GM21423 (cell line): ENCODE measurements at regions not wholly inside any gene's neighbourhood (a gene's known extent, or its start where the extent isn't known, plus 50 kb on each side); places are given as distances from the start of the nearest gene placed in this dataset.
"Not testable (repeated sequence)": the region's sequence is repeated elsewhere in the genome, so short reads cannot be mapped to it uniquely, and the experiment has no call there.

Source experiments
- ATAC-seq: cut with Tn5 transposase; IDR thresholded peaks from one replicate; pipeline ENCODE4 v1.9.1; 2021; ENCODE audit warnings: mild to moderate bottlenecking, moderate library complexity; ENCODE audit not compliant: unreplicated experiment

DNA sequence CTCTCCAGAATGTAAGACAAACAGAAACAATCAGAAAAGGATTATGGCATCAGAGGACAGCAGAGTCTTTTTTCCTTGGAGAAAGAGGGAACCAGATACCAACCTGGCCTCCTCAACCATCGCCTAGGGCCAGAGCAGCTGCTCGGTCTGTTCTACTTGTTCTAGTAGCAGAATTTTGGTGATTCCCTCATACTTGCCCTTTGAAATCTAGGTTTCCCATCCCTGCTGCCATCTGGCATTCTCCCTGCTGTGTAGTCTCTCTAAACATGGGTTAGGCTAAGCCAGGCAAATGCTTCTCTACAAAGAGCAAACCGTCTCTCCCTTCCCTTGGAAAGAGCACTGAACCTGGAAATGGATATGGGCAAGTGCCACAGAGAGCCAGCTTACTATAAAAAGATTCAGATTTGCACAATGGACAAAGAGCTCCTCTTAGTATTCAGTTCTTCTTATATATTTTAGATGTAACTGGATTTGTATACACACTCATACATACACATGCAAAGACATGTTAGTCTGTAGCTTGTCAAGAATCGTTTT is 208.6 kb upstream of the ST6GAL2 start:
- ATAC-seq = no peak

GRCh38 chr2:107102176-107102575 is 216.2 kb upstream of the ST6GAL2 start:
- ATAC-seq = no peak

- no peak for ATAC-seq
Measured at GRCh38 chr2:107107351-107107750, 221.4 kb upstream of the ST6GAL2 start.

DNA sequence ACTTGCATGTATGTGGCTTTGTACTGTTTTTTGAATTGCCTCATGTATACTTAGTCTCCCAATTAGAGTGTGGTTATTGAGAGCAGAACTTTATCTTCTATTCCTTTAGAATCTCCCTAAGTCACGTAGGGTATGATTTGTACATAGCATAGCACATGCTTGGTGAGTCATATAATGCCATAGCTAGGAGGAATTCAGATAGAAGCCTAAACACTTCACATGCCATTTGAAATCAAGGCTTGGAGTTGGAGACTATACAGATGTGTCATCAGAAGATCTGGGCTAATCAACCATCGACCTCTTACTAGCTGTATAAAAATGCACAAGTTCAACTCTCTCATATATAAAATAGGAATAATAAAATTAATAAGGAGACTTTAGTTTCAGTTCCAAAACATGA is 222.6 kb upstream of the ST6GAL2 start:
- ATAC-seq = no peak

DNA sequence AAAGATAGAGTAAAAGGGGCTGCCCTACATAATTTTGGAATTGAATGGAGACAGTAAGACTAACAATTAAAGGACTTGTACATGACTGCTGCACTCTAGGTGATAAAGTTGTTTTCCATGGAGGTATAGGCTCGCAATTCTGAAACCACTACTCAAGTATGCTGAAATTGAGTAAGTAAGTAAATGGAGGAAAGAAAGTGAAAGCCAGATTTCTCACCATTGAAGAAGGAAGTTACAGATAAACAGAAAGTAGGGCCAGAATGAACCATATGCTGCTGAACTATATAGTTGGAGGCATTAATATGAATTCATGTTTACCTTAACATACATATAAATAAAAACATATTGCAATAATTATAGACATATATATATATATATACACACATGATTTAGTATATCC is 225.7 kb upstream of the ST6GAL2 start:
- ATAC-seq = no peak

DNA sequence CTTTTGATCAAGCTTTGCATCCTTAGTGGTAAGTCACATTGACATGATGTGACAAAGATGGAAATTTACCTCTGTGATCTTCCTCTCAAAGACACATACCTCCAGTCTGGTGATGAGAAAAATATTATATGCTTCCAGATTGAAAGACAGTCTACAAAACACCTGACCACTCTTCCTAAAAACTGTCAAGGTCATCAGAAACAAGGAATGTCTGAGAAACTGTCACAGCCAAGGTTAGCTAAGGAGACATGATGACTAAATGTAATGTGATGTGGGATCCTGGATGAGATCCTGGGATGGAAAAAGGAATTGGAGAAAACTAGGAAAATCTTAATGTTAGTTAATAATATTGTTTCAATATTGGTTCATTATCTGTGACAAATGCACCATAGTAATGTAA is 226.6 kb upstream of the ST6GAL2 start:
- ATAC-seq = no peak

GRCh38 chr2:107128381-107128780 is 242.4 kb upstream of the ST6GAL2 start:
- no peak for ATAC-seq

- peak; percentile 96 for ATAC-seq
Measured at GRCh38 chr2:107132070-107132469, 246.1 kb upstream of the ST6GAL2 start.

GRCh38 chr2:107132746-107133145 is 246.8 kb upstream of the ST6GAL2 start:
- no peak for ATAC-seq

DNA sequence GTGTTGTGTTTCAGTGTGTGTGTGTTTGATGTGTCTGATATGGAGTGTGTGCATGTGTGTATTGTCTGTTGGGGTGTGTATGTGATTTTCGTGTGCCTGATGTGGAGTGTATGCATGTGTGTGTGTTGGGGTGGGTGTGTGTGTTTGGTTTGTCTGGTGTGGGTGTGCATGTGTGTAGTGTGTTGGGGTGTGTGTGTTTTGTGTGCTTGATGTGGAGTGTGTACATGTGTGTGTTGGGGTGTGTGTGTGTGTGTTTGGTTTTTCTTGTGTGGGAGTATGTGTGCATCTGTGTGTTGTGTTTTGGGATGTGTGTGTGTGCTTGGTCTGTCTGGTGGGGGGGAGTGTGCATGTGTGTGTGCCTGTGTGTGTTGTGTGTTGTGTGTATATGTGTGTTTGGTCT is 247.4 kb upstream of the ST6GAL2 start:
- no peak for ATAC-seq

DNA sequence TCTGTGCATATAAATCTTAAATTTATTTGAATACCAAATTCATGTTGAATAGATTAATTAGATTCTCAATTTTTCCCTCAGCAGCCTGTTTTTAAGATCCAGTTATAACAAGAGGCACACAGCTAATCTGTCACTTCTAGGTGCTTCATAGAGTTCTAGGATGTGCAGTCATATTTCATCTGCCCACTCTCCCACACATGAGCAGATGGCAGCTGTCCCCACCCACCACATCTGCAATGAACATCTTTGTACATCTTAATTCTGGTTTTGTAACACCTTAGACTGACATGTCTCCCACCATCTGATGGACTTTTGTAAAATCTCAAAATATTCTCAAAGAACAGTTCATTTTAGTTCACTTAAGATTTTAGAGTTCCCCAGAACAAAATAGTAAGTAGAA is 250.8 kb upstream of the ST6GAL2 start:
- ATAC-seq = no peak

- no peak for ATAC-seq
Measured at GRCh38 chr2:107137706-107138105, 251.7 kb upstream of the ST6GAL2 start.

GRCh38 chr2:107146181-107146580 is 260.2 kb upstream of the ST6GAL2 start:
- no peak for ATAC-seq

DNA sequence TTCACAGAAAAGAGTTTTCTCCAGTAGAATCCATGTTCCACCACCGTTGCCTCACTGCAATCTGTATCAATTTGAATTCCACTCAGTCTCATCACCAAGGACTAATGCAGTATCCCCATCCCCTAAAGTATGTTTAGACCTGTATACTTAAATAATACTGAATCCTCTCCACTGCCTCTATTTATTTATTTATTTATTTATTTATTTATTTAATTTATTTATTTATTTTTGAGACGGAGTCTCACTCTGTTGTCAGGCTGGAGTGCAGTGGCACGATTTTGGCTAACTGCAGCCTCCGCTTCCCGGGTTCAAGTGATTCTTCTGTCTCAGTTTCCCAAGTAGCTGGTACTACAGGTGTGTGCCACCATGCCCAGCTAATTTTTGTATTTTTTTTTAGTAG is 260.7 kb upstream of the ST6GAL2 start:
- not testable (repeated sequence) for ATAC-seq

DNA sequence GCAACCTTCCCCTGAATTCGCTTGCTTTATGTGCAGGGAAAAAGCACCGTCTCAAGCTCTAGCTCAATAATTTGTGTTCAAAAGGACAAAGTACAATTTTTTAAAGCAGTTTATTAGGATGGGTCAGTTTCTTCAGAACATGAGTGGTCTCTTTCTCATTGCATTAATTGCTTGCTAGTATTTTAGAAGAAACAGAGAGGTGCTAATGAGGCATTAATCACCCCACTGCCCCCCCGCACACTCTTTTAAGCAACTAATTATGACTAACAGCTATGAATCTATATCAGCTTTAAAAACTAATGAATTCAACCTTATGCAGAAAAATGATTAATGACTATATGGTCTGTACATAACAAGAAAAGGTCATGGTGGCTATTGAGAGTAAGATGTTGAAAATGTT is 262.1 kb upstream of the ST6GAL2 start:
- ATAC-seq = no peak

GRCh38 chr2:107148496-107148895 is 262.5 kb upstream of the ST6GAL2 start:
- no peak for ATAC-seq

GRCh38 chr2:107160640-107161239 is 274.8 kb upstream of the ST6GAL2 start:
- ATAC-seq = no peak

DNA sequence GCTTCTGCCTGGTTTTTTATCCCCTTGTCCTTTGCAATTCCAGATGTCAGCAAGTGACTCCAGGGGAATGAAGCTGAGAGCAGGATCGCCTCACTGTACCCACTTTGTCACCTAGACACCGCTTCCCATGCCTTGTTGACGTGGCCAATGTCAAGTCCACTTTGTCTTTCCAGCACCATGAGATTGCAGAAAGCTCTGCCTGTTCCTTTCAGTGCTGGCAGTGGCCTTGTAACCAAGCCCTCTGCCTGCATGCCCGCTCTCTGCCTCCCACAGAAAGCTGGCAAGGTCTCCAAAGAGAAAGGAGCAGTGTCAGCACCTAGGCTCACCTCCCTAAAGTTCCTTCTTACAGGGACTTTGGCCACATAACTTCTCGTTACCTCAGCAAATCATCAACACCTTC is 282.2 kb upstream of the ST6GAL2 start:
- no peak for ATAC-seq

DNA sequence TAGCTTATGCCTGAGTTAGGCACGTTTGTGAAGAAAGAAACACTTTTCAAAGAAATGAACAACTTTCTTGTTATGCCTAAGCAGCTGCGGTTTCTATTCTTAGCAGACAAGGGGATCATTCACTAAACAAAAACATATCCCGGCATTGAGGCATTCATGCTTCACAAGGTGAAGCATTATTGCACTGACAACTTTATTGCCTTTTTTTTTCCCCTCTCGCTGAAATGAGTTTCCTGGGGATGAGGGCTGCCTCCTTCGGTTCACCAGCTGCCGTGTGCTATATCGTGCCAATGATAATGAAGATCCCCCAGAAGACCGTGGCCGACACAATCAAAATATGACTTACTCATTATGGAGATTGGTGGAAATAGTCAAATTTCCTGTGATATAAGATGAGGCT is 288.2 kb upstream of the ST6GAL2 start:
- no peak for ATAC-seq

GRCh38 chr2:107182981-107183380 is 297.0 kb upstream of the ST6GAL2 start:
- no peak for ATAC-seq

GRCh38 chr2:107187870-107188269 is 301.9 kb upstream of the ST6GAL2 start:
- no peak for ATAC-seq

DNA sequence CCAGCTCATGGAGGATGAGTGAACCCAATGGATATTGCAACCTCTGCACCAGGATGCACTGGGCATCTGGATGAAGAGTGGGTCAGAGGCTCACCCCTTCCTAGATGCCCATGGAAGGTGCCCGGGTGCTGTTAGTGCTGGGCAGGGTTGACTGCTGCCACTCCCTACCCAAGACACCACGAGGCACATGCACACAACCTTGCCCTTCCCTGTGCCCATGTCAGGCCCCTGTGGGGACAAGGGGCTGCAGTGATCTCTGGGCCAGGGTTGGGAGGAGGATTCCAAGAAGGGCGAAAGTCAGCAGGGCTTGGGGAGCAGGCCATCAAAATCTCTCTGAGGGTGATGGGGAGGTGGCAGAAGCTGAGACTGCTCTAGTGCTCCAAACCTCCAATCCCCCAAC is 309.7 kb upstream of the ST6GAL2 start:
- no peak for ATAC-seq

DNA sequence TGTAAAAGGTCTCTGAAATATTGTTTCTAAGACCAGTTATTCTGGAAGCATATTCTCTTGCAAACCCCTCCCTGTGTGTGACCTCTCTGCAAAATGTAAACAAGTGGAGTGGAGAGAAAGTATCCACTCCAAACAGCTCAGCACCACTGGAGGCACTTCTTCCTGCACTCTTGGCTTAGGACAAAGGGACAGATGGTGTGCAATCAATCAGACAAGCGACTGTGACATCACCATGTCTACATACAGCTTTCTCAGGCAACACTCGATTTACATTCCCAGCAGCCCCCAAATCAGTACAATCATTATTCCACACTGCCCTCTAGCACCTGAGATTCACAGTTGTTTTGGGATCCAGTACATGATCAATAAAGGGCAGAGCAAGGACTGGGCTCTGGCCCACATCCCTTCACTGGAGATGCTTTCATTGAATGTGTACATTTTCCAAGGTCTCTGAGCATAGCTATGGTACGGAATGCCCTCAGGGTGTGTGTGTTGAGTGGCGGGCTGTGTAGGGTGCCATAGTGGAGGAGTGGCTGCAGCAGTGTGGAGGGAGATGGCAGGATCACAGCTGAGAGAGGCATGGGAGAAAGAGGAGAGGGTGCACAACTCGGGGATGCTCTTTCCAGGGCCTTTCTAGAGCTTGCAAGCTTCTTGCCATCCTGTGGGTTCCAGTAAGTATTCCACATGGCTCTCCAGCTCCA is 311.8 kb upstream of the ST6GAL2 start:
- no peak for ATAC-seq
